Mammary epithelial cell (primary cell): ENCODE measurements at regions not wholly inside any gene's neighbourhood (a gene's known extent, or its start where the extent isn't known, plus 50 kb on each side); places are given as distances from the start of the nearest gene placed in this dataset.

ENCODE experiments used
- EZH2 ChIP-seq: IDR thresholded peaks from 2 replicates; pipeline ENCODE4 v1.6.1; 2012; ENCODE audit warnings: low read length, inconsistent platforms, borderline replicate concordance
- TF ChIP-seq, protein P1 (sequence below), 2 donors: IDR thresholded peaks in 1 of 2; conservative IDR thresholded peaks in 1 of 2; 2 replicates each; pipeline ENCODE4 v1.5.1; 2011 to 2012; ENCODE audit warnings: inconsistent platforms in 2 of 2, low read length in 2 of 2, mild to moderate bottlenecking in 2 of 2, control low read depth in 1 of 2, low read depth in 1 of 2; ENCODE audit not compliant: insufficient read depth in 1 of 2; ENCODE audit errors: extremely low read depth in 1 of 2

DNA sequence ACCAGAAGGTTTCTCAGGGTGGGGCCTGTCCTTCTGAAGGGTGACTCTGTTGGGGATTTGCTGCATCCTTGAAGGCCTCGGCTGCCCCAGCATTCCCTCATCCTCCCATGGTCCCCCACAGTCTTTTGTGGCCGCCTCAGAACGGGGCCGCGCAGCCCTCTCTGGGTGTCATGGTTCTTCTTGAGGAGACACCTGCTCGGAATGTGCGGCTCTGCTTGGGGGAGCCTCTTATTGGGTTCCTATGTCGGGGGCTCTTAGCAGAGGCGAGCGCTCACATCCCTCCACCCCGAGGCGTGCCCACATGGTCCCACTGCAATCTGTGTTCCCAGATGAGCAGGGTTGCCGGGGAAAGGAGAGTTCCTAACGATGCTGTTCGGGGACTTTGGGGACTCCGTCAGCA lies 1008.4 kb downstream of the BRD1 start:
- TF ChIP-seq, protein P1, sequence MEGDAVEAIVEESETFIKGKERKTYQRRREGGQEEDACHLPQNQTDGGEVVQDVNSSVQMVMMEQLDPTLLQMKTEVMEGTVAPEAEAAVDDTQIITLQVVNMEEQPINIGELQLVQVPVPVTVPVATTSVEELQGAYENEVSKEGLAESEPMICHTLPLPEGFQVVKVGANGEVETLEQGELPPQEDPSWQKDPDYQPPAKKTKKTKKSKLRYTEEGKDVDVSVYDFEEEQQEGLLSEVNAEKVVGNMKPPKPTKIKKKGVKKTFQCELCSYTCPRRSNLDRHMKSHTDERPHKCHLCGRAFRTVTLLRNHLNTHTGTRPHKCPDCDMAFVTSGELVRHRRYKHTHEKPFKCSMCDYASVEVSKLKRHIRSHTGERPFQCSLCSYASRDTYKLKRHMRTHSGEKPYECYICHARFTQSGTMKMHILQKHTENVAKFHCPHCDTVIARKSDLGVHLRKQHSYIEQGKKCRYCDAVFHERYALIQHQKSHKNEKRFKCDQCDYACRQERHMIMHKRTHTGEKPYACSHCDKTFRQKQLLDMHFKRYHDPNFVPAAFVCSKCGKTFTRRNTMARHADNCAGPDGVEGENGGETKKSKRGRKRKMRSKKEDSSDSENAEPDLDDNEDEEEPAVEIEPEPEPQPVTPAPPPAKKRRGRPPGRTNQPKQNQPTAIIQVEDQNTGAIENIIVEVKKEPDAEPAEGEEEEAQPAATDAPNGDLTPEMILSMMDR (conservative IDR thresholded peaks at IDR 0.05 in 1 of 2, IDR thresholded peaks at IDR 0.05 in 1 of 2; ENCODE audit: extremely low read depth in 1 of 2, insufficient read depth in 1 of 2, low read depth in 1 of 2, low read length in 2 of 2): no peak
- TF ChIP-seq EZH2: no peak
